Activated T-cell treated with anti-CD3 and anti-CD28 coated beads, Interleukin-2, amount 50 U/mL, for 72 hours (primary cell): ENCODE measurements at regions not wholly inside any gene's neighbourhood (a gene's known extent, or its start where the extent isn't known, plus 50 kb on each side); places are given as distances from the start of the nearest gene placed in this dataset.

ENCODE experiments used
- ATAC-seq, 2 donors: fragments of 150-1000 bp; cut with Tn5 transposase; replicated peaks in 1 of 2; 2 replicates each; pipeline ENCODE4 v1.10.0; 2021; ENCODE audit warnings: moderate library complexity in 2 of 2, mild to moderate bottlenecking in 1 of 2
- DNase-seq, 2 donors: peaks; one replicate each; pipeline ENCODE4 v3.0.0; 2021 to 2022; ENCODE audit warnings: mixed read lengths in 1 of 2
- H3K27ac Mint-ChIP-seq: one replicate; pipeline ENCODE4 v1.8.0; 2022; ENCODE audit warnings: mild to moderate bottlenecking, moderate library complexity, mixed read lengths
- H3K27me3 Mint-ChIP-seq: one replicate; pipeline ENCODE4 v1.8.0; 2022; ENCODE audit warnings: low read depth, mixed read lengths
- H3K36me3 Mint-ChIP-seq, 2 donors: one replicate each; pipeline ENCODE4 v1.8.0; 2022; ENCODE audit warnings: mixed read lengths in 2 of 2, mild to moderate bottlenecking in 1 of 2; ENCODE audit not compliant: insufficient read depth in 2 of 2
- H3K4me1 Mint-ChIP-seq: one replicate; pipeline ENCODE4 v1.8.0; 2022; ENCODE audit warnings: low read depth, mixed read lengths
- H3K4me3 Mint-ChIP-seq, 2 donors: one replicate each; pipeline ENCODE4 v1.8.0; 2022; ENCODE audit warnings: mild to moderate bottlenecking in 2 of 2, mixed read lengths in 2 of 2, moderate library complexity in 2 of 2
- H3K9me3 Mint-ChIP-seq, 2 donors: one replicate each; pipeline ENCODE4 v1.8.0; 2022; ENCODE audit warnings: mixed read lengths in 2 of 2

DNA sequence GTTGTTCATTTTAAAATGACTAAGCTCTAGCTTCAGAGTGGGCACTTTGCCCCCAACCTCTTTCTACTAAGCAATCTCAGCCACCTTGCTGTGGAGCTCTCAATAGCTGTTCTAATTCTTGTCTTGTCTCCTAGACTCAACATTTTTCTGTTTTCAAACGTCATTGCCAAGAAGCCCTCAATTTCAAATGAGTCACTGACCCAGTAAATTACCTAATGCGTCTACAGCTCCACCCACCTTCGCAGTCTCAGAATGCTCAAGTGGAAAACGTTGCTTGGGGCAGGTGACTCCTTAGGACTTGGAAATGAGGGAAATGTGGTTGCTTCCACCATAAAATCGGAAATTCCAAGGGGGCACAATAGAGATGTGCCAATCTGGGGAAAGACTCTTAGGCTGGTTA is 59.0 kb downstream of the ING2 start:
- Mint-ChIP-seq H3K27me3 (peaks cover 10% of the 10 kb centered on the region), H3K9me3 (no peaks in the 10 kb centered on the region), H3K36me3 (no peaks in the 10 kb centered on the region), H3K27ac (no peak overlapping the region), H3K4me3 (peak overlapping the region in 1 of 2 donors; percentile 10), H3K4me1 (peaks cover 5% of the 10 kb centered on the region)
- DNase-seq = peak; percentile 8 to 29
- peak; percentile 65 to 94 for ATAC-seq

DNA sequence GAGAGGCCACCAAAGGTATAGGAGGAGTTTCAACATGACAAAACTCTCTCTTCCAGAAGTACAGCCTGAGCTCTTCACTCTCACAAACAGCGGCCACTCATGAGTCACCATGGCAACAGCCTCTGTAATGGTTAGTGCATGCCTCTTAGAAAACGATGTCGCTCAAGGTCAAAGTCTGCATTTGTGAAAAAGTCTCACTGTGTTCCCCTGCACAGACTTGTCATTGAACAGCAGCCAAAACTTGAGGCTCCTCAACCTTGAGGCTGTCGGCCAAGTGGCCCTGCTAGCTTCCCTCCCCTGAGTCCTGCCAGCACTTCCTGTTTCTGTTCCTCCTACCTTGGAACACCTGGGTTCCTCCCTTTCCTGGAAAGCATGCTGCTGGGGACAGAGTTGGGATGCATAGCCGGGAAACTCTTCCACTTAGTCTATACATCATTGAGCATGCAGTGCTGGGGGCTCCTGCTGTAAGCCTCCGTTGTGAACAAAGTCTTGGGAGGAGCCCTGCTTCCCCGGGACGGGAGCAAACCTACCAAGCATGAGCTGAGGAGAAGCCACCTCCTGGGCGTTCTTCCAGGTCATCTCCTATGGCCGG is 66.6 kb downstream of the ING2 start:
- Mint-ChIP-seq H3K27ac (no peak overlapping the region), H3K36me3 (no peaks in the 10 kb centered on the region)

GRCh38 chr4:183576701-183577404 is 72.0 kb downstream of the ING2 start:
- ATAC-seq = no peak
- H3K27ac Mint-ChIP-seq = no peak overlapping the region
- peaks cover 0 to 5% of the 10 kb centered on the region in 2 donors for H3K36me3 Mint-ChIP-seq
- no peaks in the 10 kb centered on the region for H3K9me3 Mint-ChIP-seq
- DNase-seq = no peak
- no peak overlapping the region for H3K4me3 Mint-ChIP-seq
- H3K27me3 Mint-ChIP-seq = no peaks in the 10 kb centered on the region
- H3K4me1 Mint-ChIP-seq = no peaks in the 10 kb centered on the region

More for the DNA sequence above, 66.6 kb downstream of the ING2 start:
- peak; percentile 5 to 8 for DNase-seq
- peaks cover 5% of the 10 kb centered on the region for H3K4me1 Mint-ChIP-seq
- peaks cover under 1% of the 10 kb centered on the region for H3K27me3 Mint-ChIP-seq
- H3K9me3 Mint-ChIP-seq = no peaks in the 10 kb centered on the region
- no peak overlapping the region for H3K4me3 Mint-ChIP-seq
- ATAC-seq = peak; percentile 46 to 72

GRCh38 chr4:183580370-183580769 is 75.5 kb downstream of the ING2 start:
- no peak overlapping the region for H3K4me3 Mint-ChIP-seq
- DNase-seq (no peak), ATAC-seq (no peak)
- no peaks in the 10 kb centered on the region for H3K27me3 Mint-ChIP-seq
- H3K27ac Mint-ChIP-seq = no peak overlapping the region
- H3K9me3 Mint-ChIP-seq = peaks cover 0 to 2% of the 10 kb centered on the region in 2 donors
- peaks cover 2 to 5% of the 10 kb centered on the region in 2 donors for H3K36me3 Mint-ChIP-seq
- H3K4me1 Mint-ChIP-seq = no peaks in the 10 kb centered on the region

DNA sequence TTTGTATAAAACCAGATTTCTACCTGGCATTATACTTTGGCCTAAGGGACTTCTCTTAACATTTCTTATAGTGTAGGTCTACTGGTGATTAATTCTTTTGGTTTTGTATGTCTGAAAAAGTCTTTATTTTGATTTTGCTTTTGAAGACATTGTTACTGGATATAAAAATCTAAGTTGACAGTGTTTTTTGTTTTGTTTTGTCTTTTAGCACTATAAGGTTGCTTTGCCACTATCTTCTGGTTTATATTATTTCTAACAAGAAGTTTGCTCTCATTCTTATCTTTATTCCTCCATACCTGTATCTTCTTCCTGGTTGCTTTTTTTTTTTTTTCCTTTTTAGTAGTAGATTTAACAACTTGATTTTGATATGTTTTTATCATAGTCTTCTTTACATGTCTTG is 76.0 kb downstream of the ING2 start:
- no peaks in the 10 kb centered on the region for H3K4me1 Mint-ChIP-seq
- no peak overlapping the region for H3K27ac Mint-ChIP-seq
- H3K27me3 Mint-ChIP-seq = no peaks in the 10 kb centered on the region
- H3K9me3 Mint-ChIP-seq = peaks cover 0 to 2% of the 10 kb centered on the region in 2 donors
- H3K36me3 Mint-ChIP-seq = peaks cover 2 to 5% of the 10 kb centered on the region in 2 donors
- no peak overlapping the region for H3K4me3 Mint-ChIP-seq
- DNase-seq (no peak), ATAC-seq (no peak)

- ATAC-seq (no peak), DNase-seq (no peak)
- Mint-ChIP-seq H3K4me3 (no peak overlapping the region), H3K4me1 (no peaks in the 10 kb centered on the region), H3K9me3 (peaks cover 0 to 2% of the 10 kb centered on the region in 2 donors), H3K27ac (no peak overlapping the region), H3K36me3 (peaks cover 0 to 2% of the 10 kb centered on the region in 2 donors), H3K27me3 (no peaks in the 10 kb centered on the region)
Measured at GRCh38 chr4:183586824-183587223, 72.2 kb downstream of the RWDD4 start.

DNA sequence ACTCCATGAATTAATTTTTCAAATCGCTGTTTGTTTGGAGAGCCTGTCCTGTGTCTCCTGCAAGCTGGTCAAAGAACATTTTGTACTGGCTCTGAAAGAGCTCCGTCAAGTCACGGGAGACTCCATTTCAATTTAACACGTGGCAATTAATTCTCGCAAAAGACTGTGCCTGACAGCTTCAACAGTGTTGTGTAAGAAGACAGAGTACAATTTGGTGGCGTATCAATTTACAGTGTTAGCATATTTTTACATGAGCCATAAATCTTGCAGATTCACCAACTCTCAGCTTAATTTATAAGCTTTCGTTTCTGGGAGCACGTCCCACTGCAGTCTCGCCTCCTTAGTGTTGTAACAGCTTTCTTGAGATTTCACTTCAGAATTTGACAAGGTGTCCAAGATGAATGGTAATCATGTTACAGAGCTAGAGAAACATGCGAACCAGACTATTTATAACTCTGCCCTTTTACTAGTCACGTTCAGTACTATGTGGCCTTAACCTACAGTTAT is 70.8 kb downstream of the RWDD4 start:
- H3K4me1 Mint-ChIP-seq = no peaks in the 10 kb centered on the region

DNA sequence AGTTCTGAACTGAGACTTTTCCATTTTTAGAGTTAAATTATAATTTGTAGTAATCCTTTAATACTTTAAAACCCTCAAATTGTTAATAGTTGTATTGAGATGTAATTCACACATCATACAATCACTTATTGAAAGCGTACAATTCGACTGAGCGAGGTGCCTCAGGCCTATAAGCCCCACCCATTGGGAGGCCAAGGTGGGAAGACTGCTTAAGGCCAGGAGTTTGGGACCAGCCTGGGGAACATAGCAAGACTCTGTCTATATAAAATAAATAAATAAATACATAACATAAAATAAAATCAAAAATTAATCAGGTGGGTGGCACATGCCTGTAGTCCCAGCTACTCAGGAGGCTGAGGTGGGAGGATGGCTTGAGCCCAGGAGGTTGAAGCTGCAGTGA is 70.3 kb downstream of the RWDD4 start:
- Mint-ChIP-seq H3K36me3 (no peaks in the 10 kb centered on the region), H3K9me3 (no peaks in the 10 kb centered on the region), H3K27ac (no peak overlapping the region), H3K4me1 (no peaks in the 10 kb centered on the region), H3K27me3 (no peaks in the 10 kb centered on the region), H3K4me3 (no peak overlapping the region)
- DNase-seq (no peak), ATAC-seq (no peak)

More for the DNA sequence above, 70.8 kb downstream of the RWDD4 start:
- Mint-ChIP-seq H3K4me3 (no peak overlapping the region), H3K36me3 (no peaks in the 10 kb centered on the region), H3K27ac (no peak overlapping the region), H3K9me3 (no peaks in the 10 kb centered on the region), H3K27me3 (no peaks in the 10 kb centered on the region)
- ATAC-seq = no peak
- DNase-seq = no peak

DNA sequence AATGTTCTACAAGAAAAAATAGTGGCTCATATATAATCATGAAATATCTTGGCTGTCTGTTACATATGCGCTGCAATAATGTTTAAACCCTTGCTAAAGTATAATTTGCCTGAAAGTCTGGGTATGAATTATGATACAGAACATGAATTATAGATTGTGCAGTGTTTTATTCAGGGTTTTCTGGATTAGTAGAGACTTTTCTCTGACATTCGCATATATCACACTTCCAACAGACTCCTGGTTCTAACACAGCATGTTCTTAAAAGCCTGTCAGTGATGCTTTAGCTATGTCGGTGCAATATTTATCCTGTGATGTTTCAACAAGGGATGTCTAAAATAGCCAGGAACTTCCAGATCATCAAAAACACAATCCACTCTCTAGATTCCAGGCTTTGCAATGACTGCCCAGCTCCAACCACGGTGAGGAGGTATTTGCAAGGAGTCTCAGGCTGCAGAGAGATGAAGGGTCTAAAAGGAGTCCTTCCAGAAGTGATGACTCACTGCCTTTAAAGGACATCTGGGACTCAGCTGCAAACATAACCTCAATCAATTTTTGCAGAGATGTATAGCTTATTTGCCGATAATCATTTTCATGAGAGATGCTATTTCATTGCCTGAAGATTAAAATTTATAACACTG is 69.4 kb downstream of the RWDD4 start:
- H3K9me3 Mint-ChIP-seq = no peaks in the 10 kb centered on the region
- DNase-seq (no peak), ATAC-seq (no peak)
- H3K27me3 Mint-ChIP-seq = no peaks in the 10 kb centered on the region
- no peak overlapping the region for H3K27ac Mint-ChIP-seq
- no peak overlapping the region for H3K4me3 Mint-ChIP-seq
- H3K4me1 Mint-ChIP-seq = no peaks in the 10 kb centered on the region
- no peaks in the 10 kb centered on the region for H3K36me3 Mint-ChIP-seq
